WTC11 (cell line): ENCODE measurements at regions not wholly inside any gene's neighbourhood (a gene's known extent, or its start where the extent isn't known, plus 50 kb on each side); places are given as distances from the start of the nearest gene placed in this dataset.

Source experiments
- ATAC-seq: fragments of 200-7000 bp; cut with Tn5 transposase; 2 replicates; pipeline ENCODE4 v1.10.0; 2021; ENCODE audit warnings: mild to moderate bottlenecking, moderate library complexity
- CTCF ChIA-PET: fragments of 300-600 bp; sonication (Branson Sonifier 250); formaldehyde crosslinking; loops from one replicate; lab custom pipeline; 2021; ENCODE audit warnings: antibody characterized with exemption; lab: Charles Lee
- POLR2A ChIA-PET: fragments of 350-600 bp; sonication (Branson Sonifier 250); formaldehyde crosslinking; loops from one replicate; lab custom pipeline; 2021; ENCODE audit warnings: antibody characterized with exemption; lab: Charles Lee
- DNase-seq: peaks from one replicate; pipeline ENCODE4 v3.0.0; 2021; ENCODE audit warnings: low spot score
- H3K27ac Mint-ChIP-seq: 2 replicates; pipeline ENCODE4 v1.8.0; 2021; ENCODE audit warnings: mixed read lengths
- H3K27me3 Mint-ChIP-seq: 2 replicates; pipeline ENCODE4 v1.8.0; 2021; ENCODE audit warnings: low read depth, mild to moderate bottlenecking, moderate library complexity, mixed read lengths
- H3K36me3 Mint-ChIP-seq: 2 replicates; pipeline ENCODE4 v1.8.0; 2021; ENCODE audit warnings: mixed read lengths
- H3K4me1 Mint-ChIP-seq: 2 replicates; pipeline ENCODE4 v1.8.0; 2022; ENCODE audit warnings: mixed read lengths
- H3K4me3 Mint-ChIP-seq: 2 replicates; pipeline ENCODE4 v1.8.0; 2021; ENCODE audit warnings: mild to moderate bottlenecking, moderate library complexity, mixed read lengths
- H3K9me3 Mint-ChIP-seq: 2 replicates; pipeline ENCODE4 v1.8.0; 2021; ENCODE audit warnings: mixed read lengths
- AR ChIP-seq: fragments of 250-450 bp; sonication (Bioruptor Pico); IDR thresholded peaks from 2 replicates; pipeline ENCODE4 v1.9.0; 2021; ENCODE audit warnings: mild to moderate bottlenecking
- ATF6 ChIP-seq: sonication (generic); formaldehyde crosslinking; IDR thresholded peaks from 2 replicates; pipeline ENCODE4 v1.8.1; 2023; ENCODE audit warnings: mild to moderate bottlenecking, missing genetic modification reagents
- CBFB ChIP-seq: sonication (generic); formaldehyde crosslinking; IDR thresholded peaks from 2 replicates; pipeline ENCODE4 v1.8.1; 2022; ENCODE audit warnings: mild to moderate bottlenecking, low read depth, missing genetic modification reagents
- CREM ChIP-seq: sonication (generic); formaldehyde crosslinking; IDR thresholded peaks from 2 replicates; pipeline ENCODE4 v1.8.1; 2022; ENCODE audit warnings: mild to moderate bottlenecking, missing genetic modification reagents, moderate library complexity
- ERG ChIP-seq: fragments of 250-450 bp; sonication (Bioruptor Pico); IDR thresholded peaks from 2 replicates; pipeline ENCODE4 v1.8.0; 2021; ENCODE audit warnings: mild to moderate bottlenecking
- GRHL2 ChIP-seq: fragments of 250-450 bp; sonication (Bioruptor Pico); IDR thresholded peaks from 2 replicates; pipeline ENCODE4 v1.8.0; 2022; ENCODE audit warnings: mild to moderate bottlenecking, moderate library complexity; ENCODE audit not compliant: insufficient replicate concordance, severe bottlenecking
- GTF2I ChIP-seq: fragments of 250-450 bp; sonication (Bioruptor Pico); conservative IDR thresholded peaks from 2 replicates; pipeline ENCODE4 v1.4.0; 2021; ENCODE audit warnings: mild to moderate bottlenecking
- HMGXB4 ChIP-seq: sonication (generic); formaldehyde crosslinking; IDR thresholded peaks from 2 replicates; pipeline ENCODE4 v1.8.1; 2023; ENCODE audit warnings: mild to moderate bottlenecking, moderate library complexity, missing genetic modification reagents
- IRF1 ChIP-seq: sonication (generic); formaldehyde crosslinking; IDR thresholded peaks from 2 replicates; pipeline ENCODE4 v1.8.0; 2023; ENCODE audit warnings: missing genetic modification reagents
- JAZF1 ChIP-seq: fragments of 250-450 bp; sonication (Bioruptor Pico); IDR thresholded peaks from 2 replicates; pipeline ENCODE4 v1.9.0; 2021; ENCODE audit warnings: moderate library complexity, mild to moderate bottlenecking, inconsistent platforms
- MYBL2 ChIP-seq: sonication (generic); formaldehyde crosslinking; IDR thresholded peaks from 2 replicates; pipeline ENCODE4 v1.8.1; 2023; ENCODE audit warnings: mild to moderate bottlenecking, moderate library complexity, missing genetic modification reagents
- NFE2L1 ChIP-seq: sonication (generic); formaldehyde crosslinking; IDR thresholded peaks from 2 replicates; pipeline ENCODE4 v1.8.1; 2023; ENCODE audit warnings: missing genetic modification reagents
- OVOL2 ChIP-seq: fragments of 250-450 bp; sonication (Bioruptor Pico); IDR thresholded peaks from 2 replicates; pipeline ENCODE4 v1.9.0; 2021; ENCODE audit warnings: mild to moderate bottlenecking, borderline replicate concordance
- RELA ChIP-seq: sonication (generic); formaldehyde crosslinking; IDR thresholded peaks from 2 replicates; pipeline ENCODE4 v1.8.1; 2022; ENCODE audit warnings: missing genetic modification reagents, mild to moderate bottlenecking, borderline replicate concordance
- SOX15 ChIP-seq: fragments of 250-450 bp; sonication (Bioruptor Pico); IDR thresholded peaks from 2 replicates; pipeline ENCODE4 v1.9.0; 2021; ENCODE audit warnings: mild to moderate bottlenecking
- TCF7 ChIP-seq: sonication (generic); formaldehyde crosslinking; IDR thresholded peaks from 2 replicates; pipeline ENCODE4 v1.8.0; 2022; ENCODE audit warnings: mild to moderate bottlenecking, low read depth, missing genetic modification reagents, moderate library complexity
- USF2 ChIP-seq: sonication (generic); formaldehyde crosslinking; IDR thresholded peaks from 2 replicates; pipeline ENCODE4 v1.8.1; 2023; ENCODE audit warnings: mild to moderate bottlenecking, missing genetic modification reagents, moderate library complexity
- ZNF263 ChIP-seq: sonication (generic); formaldehyde crosslinking; IDR thresholded peaks from 2 replicates; pipeline ENCODE4 v1.8.1; 2022; ENCODE audit warnings: low read depth, mild to moderate bottlenecking, moderate library complexity, missing genetic modification reagents
- ZNF671 ChIP-seq: fragments of 250-450 bp; sonication (Bioruptor Pico); IDR thresholded peaks from 2 replicates; pipeline ENCODE4 v1.8.0; 2021; ENCODE audit warnings: mild to moderate bottlenecking
- TF ChIP-seq, protein P1 (sequence below): sonication (generic); formaldehyde crosslinking; IDR thresholded peaks from 2 replicates; pipeline ENCODE4 v1.8.1; 2022; ENCODE audit warnings: mild to moderate bottlenecking, moderate library complexity, missing genetic modification reagents
- TF ChIP-seq, protein P2 (sequence below): fragments of 250-450 bp; sonication (Bioruptor Pico); conservative IDR thresholded peaks from 2 replicates; pipeline ENCODE4 v1.9.0; 2021; ENCODE audit warnings: mild to moderate bottlenecking

DNA sequence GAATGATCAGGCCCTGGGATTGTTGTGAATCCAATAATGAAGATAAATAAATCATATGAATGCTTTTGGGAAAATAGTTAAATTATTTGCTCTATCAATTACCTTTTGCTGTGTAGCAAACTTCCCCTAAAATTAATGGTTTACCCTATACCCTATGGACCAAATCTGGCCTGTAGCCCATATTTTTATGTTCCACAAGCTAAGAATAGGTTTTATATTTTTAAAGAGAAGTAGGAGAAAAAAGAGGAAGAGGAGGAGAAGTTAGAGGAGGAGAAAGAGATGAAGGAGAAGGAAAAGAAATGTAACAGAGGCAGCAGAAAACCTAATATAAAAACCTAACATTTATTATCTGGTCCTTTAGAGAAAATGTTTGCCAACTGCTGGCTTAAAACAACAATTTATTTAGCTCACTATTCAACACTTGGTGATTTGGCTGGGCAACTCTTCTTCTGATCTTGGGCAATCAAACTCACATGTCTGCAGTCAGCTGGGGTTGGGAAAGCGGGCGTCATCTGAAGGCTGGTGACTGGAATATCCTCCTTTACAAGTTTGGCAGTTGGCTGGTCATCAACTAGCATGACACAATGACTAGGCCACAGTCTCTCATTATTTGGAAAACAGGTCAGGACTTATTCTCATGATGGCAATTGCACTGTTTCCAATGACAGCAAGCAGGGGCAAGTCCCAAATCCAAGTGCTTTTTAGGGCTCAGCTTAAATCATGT lies 522.9 kb downstream of the RASEF start:
- Mint-ChIP-seq H3K27me3 (no peaks in the 10 kb centered on the region), H3K9me3 (peaks cover 8% of the 10 kb centered on the region), H3K27ac (no peak overlapping the region), H3K4me1 (no peaks in the 10 kb centered on the region), H3K36me3 (0 out of 2 replicates have a peak, but pooled peaks cover 2% of the 10 kb centered on the region), H3K4me3 (no peak overlapping the region)
- ChIA-PET CTCF (no interaction called here), POLR2A (no interaction called here)
- DNase-seq, result no peak
- TF ChIP-seq GRHL2 (CRISPR knock-in tag), result no peak
- no peak for TF ChIP-seq GTF2I
- TF ChIP-seq, protein P1, sequence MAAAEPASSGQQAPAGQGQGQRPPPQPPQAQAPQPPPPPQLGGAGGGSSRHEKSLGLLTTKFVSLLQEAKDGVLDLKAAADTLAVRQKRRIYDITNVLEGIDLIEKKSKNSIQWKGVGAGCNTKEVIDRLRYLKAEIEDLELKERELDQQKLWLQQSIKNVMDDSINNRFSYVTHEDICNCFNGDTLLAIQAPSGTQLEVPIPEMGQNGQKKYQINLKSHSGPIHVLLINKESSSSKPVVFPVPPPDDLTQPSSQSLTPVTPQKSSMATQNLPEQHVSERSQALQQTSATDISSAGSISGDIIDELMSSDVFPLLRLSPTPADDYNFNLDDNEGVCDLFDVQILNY (CRISPR knock-in tag), result no peak
- no peak for TF ChIP-seq ZNF671 (CRISPR knock-in tag)
- TF ChIP-seq AR (CRISPR knock-in tag), result no peak
- TF ChIP-seq IRF1, result no peak
- TF ChIP-seq JAZF1 (CRISPR knock-in tag), result no peak
- no peak for TF ChIP-seq MYBL2 (CRISPR knock-in tag)
- TF ChIP-seq RELA (CRISPR knock-in tag), result no peak
- no peak for TF ChIP-seq ERG (CRISPR knock-in tag)
- no peak for TF ChIP-seq OVOL2 (CRISPR knock-in tag)
- no peak for TF ChIP-seq CBFB (CRISPR knock-in tag)
- TF ChIP-seq, protein P2, sequence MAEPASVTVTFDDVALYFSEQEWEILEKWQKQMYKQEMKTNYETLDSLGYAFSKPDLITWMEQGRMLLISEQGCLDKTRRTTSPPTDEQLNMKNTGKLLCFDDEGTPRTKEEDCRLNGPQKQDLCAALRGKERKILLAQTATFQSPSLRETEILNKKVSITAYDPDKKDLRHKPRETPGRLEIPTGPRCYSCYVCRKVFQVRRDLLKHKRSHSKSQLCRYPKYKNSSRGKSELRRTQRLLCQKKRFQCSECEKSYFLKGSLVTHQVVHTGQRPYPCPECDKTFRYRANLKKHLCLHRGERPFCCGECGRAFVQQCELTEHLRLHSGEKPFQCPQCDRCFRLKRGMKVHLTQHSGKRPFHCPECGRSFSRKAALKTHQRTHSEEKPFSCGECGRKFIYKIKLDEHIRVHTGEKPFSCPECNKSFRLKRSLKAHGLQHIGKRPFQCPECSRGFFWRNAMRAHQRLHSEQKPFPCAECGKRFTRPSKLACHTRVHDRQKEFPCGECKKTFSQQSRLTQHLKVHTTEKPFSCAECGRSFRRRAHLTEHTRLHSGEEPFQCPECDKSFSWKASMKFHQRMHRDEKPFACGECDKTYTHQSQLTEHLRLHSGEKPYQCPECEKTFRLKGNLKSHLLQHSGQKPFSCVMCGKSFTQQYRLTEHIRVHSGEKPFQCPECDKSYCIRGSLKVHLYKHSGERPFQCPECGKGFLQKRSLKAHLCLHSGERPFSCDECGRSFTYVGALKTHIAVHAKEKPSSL (CRISPR knock-in tag), result no peak
- TF ChIP-seq CREM (CRISPR knock-in tag), result no peak
- ATAC-seq, result no peak

GRCh38 chr9:82543726-82544125 lies 519.2 kb downstream of the RASEF start:
- H3K36me3 Mint-ChIP-seq, result 0 out of 2 replicates have a peak, but pooled peaks cover 5% of the 10 kb centered on the region
- H3K4me3 Mint-ChIP-seq, result no peak overlapping the region
- H3K9me3 Mint-ChIP-seq, result peaks cover 14% of the 10 kb centered on the region
- ATAC-seq (no peak), DNase-seq (no peak)
- H3K27ac Mint-ChIP-seq, result no peak overlapping the region
- ChIA-PET CTCF (no interaction called here), POLR2A (no interaction called here)
- no peaks in the 10 kb centered on the region for H3K27me3 Mint-ChIP-seq
- H3K4me1 Mint-ChIP-seq, result peaks cover 20% of the 10 kb centered on the region
- TF ChIP-seq HMGXB4 (no peak), SOX15 (CRISPR knock-in tag) (no peak), NFE2L1 (CRISPR knock-in tag) (no peak), USF2 (CRISPR knock-in tag) (no peak), ZNF263 (CRISPR knock-in tag) (no peak), TCF7 (CRISPR knock-in tag) (no peak), ATF6 (CRISPR knock-in tag) (no peak)
- TF ChIP-seq, protein P1 (CRISPR knock-in tag), result no peak
